ENCODE measurements at regions not wholly inside any gene's neighbourhood (a gene's known extent, or its start where the extent isn't known, plus 50 kb on each side); places are given as distances from the start of the nearest gene placed in this dataset.

DNA sequence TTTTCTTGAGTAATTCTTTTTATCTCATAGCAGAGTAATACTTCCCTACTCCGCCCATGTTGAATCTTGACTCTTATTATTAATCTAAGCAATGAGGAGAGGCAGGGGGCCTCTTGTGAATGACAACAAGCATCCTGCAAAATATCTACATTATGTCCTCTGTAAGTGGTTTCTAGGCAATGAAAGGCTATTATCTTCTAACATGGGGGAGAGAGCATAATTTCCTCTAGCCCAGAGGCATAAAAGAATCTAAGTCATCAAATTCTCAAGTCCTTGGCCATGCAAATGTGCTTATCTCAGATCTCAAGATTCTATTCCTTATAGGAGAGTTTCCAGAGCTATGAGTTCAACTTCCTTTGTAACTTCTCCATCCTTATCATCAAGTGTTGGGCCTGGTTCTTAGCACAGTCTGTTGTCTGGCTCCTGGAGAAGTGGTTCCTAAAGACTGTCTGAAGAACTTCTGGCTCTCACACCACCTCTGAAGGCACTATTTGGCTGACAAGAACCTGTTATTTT, 423.1 kb upstream of the INTU start:
- peaks cover 0 to 13% (median 0%) of the 10 kb centered on the region in 4 donors for H3K4me1 ChIP-seq
- no peaks in the 10 kb centered on the region for H3K27me3 ChIP-seq
- no peak overlapping the region for H3K27ac ChIP-seq

DNA sequence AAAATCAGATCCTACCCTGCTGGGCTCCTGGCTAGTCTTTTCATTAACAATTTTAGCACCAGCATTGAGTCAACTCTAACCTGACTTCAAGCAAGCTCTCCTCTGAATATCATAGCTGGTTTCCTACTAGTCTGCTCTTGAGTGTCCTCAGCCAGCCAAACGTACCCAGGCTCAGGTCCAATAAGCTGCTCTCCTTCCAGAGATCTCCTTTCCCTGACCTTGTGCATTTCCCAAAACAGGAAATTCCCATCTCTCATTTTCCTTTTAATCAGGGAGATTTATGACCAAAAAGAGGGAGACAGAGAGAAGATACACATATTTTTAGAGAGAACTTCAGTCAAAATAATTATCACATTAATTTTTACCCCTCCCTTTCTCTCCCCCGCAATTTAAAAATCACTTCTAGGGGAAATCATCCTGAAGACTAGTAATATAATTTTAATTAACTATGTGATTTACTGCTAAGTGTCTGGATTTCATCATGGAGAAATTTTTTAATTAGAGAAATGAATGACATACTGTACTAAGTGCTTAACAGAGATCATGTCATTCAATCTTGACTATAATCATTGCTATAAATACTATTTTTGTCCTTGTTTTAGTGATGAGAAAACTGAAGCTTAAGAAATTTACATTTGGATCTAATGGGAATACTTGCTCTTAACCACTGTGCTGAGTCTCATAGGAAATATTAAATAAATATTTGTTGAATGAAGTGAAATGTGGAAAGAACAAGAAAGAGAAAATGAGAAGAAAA, 421.7 kb upstream of the INTU start:
- no peak for DNase-seq

More for the DNA sequence above, 423.1 kb upstream of the INTU start:
- Histone ChIP-seq H3K36me3 (no peaks in the 10 kb centered on the region), H3K9me3 (no peaks in the 10 kb centered on the region), H3K4me3 (no peak overlapping the region)
- DNase-seq, result no peak
- TF ChIP-seq POLR2A (IDR thresholded peaks at IDR 0.05), result no peak
- TF ChIP-seq, protein P1, sequence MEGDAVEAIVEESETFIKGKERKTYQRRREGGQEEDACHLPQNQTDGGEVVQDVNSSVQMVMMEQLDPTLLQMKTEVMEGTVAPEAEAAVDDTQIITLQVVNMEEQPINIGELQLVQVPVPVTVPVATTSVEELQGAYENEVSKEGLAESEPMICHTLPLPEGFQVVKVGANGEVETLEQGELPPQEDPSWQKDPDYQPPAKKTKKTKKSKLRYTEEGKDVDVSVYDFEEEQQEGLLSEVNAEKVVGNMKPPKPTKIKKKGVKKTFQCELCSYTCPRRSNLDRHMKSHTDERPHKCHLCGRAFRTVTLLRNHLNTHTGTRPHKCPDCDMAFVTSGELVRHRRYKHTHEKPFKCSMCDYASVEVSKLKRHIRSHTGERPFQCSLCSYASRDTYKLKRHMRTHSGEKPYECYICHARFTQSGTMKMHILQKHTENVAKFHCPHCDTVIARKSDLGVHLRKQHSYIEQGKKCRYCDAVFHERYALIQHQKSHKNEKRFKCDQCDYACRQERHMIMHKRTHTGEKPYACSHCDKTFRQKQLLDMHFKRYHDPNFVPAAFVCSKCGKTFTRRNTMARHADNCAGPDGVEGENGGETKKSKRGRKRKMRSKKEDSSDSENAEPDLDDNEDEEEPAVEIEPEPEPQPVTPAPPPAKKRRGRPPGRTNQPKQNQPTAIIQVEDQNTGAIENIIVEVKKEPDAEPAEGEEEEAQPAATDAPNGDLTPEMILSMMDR (IDR thresholded peaks at IDR 0.05), result no peak

DNA sequence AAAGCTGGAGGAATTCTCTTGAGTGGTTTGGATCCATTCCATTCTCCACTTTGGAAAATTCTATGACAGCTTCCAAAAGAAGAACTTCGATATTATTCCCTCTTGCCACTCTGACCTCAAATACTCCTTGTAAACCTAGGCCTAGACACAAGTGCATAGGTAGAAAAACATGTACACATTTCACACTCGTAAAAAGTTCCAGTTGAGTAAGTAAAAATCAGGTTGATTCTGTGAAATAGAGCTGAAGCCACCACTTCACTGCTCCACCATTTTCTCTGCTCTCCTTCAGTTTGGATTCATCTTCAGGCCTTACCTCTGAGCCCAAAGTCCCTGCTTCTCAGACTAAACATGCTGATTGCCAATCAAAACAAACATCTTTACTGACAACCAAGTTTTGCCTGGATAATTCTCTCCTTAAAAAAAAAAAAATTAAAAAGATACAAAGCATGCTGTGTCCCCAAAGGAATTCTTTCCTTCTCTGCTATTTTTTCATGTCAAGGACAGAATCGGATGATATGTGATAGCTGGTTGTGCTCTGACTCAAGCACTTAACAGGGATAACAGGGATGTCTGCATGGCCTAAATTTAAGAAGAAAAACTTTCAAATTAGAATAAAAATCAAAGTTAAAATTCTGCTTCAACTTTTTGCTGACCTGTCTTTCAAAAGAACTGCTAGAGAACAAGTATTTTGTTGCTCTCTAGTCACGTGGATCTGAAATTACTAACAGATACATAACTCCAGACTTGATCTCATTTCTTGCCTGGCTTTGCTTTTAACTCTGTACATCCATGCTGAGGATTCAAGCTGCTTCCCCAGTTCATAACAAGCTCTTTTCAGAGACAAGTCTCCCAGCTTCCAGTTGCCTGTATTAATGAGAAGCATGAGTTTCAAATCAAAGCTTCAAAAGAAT, 420.9 kb upstream of the INTU start:
- H3K4me3 ChIP-seq, result no peak overlapping the region
- no peaks in the 10 kb centered on the region for H3K27me3 ChIP-seq
- DNase-seq, result no peak
- TF ChIP-seq, protein P1 (IDR thresholded peaks at IDR 0.05), result no peak
- no peak for TF ChIP-seq POLR2A (IDR thresholded peaks at IDR 0.05)
- no peak overlapping the region for H3K27ac ChIP-seq
- peaks cover 0 to 13% (median 0%) of the 10 kb centered on the region in 4 donors for H3K4me1 ChIP-seq
- H3K36me3 ChIP-seq, result no peaks in the 10 kb centered on the region
- no peaks in the 10 kb centered on the region for H3K9me3 ChIP-seq

More for the DNA sequence above, 421.7 kb upstream of the INTU start:
- Histone ChIP-seq H3K4me1 (peaks cover 0 to 13% (median 0%) of the 10 kb centered on the region in 4 donors), H3K36me3 (no peaks in the 10 kb centered on the region), H3K9me3 (no peaks in the 10 kb centered on the region), H3K27me3 (no peaks in the 10 kb centered on the region), H3K27ac (no peak overlapping the region), H3K4me3 (no peak overlapping the region)
- TF ChIP-seq POLR2A (IDR thresholded peaks at IDR 0.05), result no peak
- TF ChIP-seq, protein P1 (IDR thresholded peaks at IDR 0.05), result no peak

DNA sequence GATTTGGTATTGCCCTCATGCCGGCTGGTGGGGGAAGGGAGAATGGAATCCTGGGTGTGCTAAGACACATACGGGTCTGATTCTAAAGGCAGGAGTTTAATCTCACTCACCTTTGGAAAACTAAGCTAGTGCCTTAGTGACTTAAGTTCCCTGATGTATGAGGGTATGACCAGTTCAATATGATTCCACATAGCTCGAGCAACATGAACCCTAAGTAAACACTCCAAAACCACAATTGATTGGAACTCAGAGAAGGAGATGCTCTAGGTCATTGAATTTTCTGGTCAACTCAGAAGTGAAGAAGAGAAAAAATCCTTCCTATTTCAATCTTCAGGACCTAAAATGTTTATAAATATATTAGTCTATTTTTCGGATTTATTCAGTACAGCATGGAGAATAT, 420.1 kb upstream of the INTU start:
- no peak for DNase-seq
- TF ChIP-seq, protein P1 (IDR thresholded peaks at IDR 0.05), result no peak
- no peak for TF ChIP-seq POLR2A (IDR thresholded peaks at IDR 0.05)
- H3K27ac ChIP-seq, result no peak overlapping the region
- no peaks in the 10 kb centered on the region for H3K27me3 ChIP-seq
- no peaks in the 10 kb centered on the region for H3K36me3 ChIP-seq
- H3K4me3 ChIP-seq, result no peak overlapping the region
- peaks cover 0 to 13% (median 0%) of the 10 kb centered on the region in 4 donors for H3K4me1 ChIP-seq
- H3K9me3 ChIP-seq, result no peaks in the 10 kb centered on the region

DNA sequence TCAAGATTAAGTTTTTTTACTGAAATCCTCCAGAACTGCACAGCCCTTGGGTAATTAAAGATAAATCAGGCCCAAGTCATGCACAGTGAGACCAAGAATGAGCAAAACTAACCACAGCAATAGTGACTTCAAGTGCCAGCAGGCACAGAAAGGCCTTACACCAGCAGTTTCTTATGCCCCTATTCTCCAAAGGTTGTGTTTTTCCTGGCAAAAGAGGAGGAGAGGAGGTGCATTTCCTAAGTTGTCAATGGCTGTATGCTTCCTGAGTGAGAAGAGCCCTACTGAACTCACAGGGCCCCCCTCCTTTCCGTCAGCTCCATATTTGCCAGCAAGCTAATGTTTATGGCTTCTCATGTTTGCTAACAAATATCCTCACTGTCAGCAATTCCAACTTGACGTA, 418.7 kb upstream of the INTU start:
- H3K9me3 ChIP-seq, result no peaks in the 10 kb centered on the region
- no peak for DNase-seq
- no peak overlapping the region for H3K27ac ChIP-seq
- peaks cover 0 to 13% (median 0%) of the 10 kb centered on the region in 4 donors for H3K4me1 ChIP-seq
- TF ChIP-seq, protein P1 (IDR thresholded peaks at IDR 0.05), result no peak
- TF ChIP-seq POLR2A (IDR thresholded peaks at IDR 0.05), result no peak
- no peaks in the 10 kb centered on the region for H3K27me3 ChIP-seq
- no peak overlapping the region for H3K4me3 ChIP-seq
- H3K36me3 ChIP-seq, result no peaks in the 10 kb centered on the region

All from Peyer's patch (tissue), 4 donors.